ENCODE measurements at regions not wholly inside any gene's neighbourhood (a gene's known extent, or its start where the extent isn't known, plus 50 kb on each side); places are given as distances from the start of the nearest gene placed in this dataset.
"Not testable (repeated sequence)": the region's sequence is repeated elsewhere in the genome, so short reads cannot be mapped to it uniquely, and the experiment has no call there.

- TF ChIP-seq CTCF (IDR thresholded peaks at IDR 0.05; ENCODE audit: low read length); EZH2 (optimal IDR thresholded peaks at IDR 0.05; ENCODE audit: low read depth, low read length); EZH2phosphoT487 (IDR thresholded peaks at IDR 0.05; ENCODE audit: low read length): not testable (repeated sequence)
These were observed 88.6 kb downstream of the WTIP start for GRCh38 chr19:34570140-34570539.
